ENCODE measurements at regions not wholly inside any gene's neighbourhood (a gene's known extent, or its start where the extent isn't known, plus 50 kb on each side); places are given as distances from the start of the nearest gene placed in this dataset.
"Not testable (repeated sequence)": the region's sequence is repeated elsewhere in the genome, so short reads cannot be mapped to it uniquely, and the experiment has no call there.

DNA sequence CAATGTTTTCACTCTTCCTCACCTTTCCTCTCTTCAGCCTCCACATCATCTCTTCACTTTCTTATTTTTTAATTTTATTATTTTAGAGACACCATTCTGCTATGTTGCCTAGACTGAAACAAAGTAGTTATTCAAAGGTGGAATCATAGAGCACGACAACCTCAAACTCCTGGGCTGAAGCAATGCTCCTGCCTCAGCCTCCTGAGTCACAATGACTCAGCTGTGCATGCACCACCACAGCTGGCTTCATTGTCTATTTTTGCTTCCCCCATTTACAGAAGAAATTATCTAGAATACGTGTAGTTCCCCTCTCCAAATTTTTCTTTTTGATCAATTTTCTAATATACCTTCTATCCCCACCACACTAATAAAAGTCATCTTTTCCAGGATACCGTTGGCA lies 911.5 kb upstream of the SOX11 start:
- no peak for DNase-seq
- no peaks in the 10 kb centered on the region for H3K27me3 ChIP-seq
- H3K4me3 ChIP-seq = no peak overlapping the region
- no peaks in the 10 kb centered on the region for H3K4me1 ChIP-seq
- TF ChIP-seq, protein P1, sequence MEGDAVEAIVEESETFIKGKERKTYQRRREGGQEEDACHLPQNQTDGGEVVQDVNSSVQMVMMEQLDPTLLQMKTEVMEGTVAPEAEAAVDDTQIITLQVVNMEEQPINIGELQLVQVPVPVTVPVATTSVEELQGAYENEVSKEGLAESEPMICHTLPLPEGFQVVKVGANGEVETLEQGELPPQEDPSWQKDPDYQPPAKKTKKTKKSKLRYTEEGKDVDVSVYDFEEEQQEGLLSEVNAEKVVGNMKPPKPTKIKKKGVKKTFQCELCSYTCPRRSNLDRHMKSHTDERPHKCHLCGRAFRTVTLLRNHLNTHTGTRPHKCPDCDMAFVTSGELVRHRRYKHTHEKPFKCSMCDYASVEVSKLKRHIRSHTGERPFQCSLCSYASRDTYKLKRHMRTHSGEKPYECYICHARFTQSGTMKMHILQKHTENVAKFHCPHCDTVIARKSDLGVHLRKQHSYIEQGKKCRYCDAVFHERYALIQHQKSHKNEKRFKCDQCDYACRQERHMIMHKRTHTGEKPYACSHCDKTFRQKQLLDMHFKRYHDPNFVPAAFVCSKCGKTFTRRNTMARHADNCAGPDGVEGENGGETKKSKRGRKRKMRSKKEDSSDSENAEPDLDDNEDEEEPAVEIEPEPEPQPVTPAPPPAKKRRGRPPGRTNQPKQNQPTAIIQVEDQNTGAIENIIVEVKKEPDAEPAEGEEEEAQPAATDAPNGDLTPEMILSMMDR (IDR thresholded peaks at IDR 0.05) = no peak
- no peak overlapping the region for H3K27ac ChIP-seq
- intact Hi-C loops (cut with DNase I; ENCODE audit: low total_unique reads) = no loop called here
- no peaks in the 10 kb centered on the region for H3K36me3 ChIP-seq
- peaks cover 0 to 7% (median 0%) of the 10 kb centered on the region in 3 donors for H3K9me3 ChIP-seq

DNA sequence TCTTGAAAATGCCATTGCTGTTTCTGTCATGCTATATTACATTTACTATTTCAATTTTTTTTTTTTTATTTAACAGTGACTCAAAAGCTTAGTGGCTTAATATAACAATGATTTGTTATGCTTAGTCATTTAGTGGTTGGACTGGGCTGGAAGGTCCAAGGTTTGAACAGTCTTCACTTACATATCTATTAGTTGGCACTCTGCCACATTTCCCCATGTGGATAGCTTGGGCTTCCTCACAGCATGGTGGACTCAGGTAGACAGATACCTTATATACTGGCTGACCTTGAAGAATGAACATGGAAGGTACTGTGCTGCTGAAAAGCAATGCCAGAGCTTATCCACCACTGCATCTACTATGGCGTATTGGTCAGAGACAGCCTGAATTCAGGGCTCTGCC lies 909.5 kb upstream of the SOX11 start:
- H3K9me3 ChIP-seq = peaks cover 0 to 7% (median 4%) of the 10 kb centered on the region in 3 donors
- no peak overlapping the region for H3K4me3 ChIP-seq
- DNase-seq = no peak
- H3K36me3 ChIP-seq = no peaks in the 10 kb centered on the region
- TF ChIP-seq, protein P1 (IDR thresholded peaks at IDR 0.05) = no peak
- H3K4me1 ChIP-seq = no peaks in the 10 kb centered on the region
- H3K27ac ChIP-seq = no peak overlapping the region
- no peaks in the 10 kb centered on the region for H3K27me3 ChIP-seq
- intact Hi-C loops (cut with DNase I; ENCODE audit: low total_unique reads) = no loop called here

DNA sequence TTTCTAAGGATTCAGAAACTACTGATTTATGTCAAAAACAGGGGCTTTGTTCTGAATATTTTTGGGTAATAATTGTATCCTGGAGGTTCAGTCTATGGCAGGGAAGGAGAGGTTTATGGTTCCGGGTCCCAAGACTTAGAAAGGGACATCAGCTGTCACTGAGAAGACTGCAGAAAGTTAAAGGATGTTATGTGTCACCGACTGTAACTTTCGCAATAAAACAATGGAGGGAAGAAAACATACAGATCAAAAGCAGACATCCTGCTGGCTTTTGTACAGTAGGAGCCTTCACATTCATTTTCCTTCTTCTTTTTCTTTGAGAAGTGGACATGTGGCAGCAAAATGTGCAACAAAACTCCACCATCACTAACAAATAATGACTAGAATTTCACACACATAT lies 900.7 kb upstream of the SOX11 start:
- H3K27ac ChIP-seq = no peak overlapping the region
- no peak for DNase-seq
- TF ChIP-seq, protein P1 (IDR thresholded peaks at IDR 0.05) = no peak
- no peak overlapping the region for H3K4me3 ChIP-seq
- intact Hi-C loops (cut with DNase I; ENCODE audit: low total_unique reads) = no loop called here
- no peaks in the 10 kb centered on the region for H3K4me1 ChIP-seq
- no peaks in the 10 kb centered on the region for H3K27me3 ChIP-seq
- H3K36me3 ChIP-seq = no peaks in the 10 kb centered on the region
- peaks cover 0 to 6% (median 0%) of the 10 kb centered on the region in 3 donors for H3K9me3 ChIP-seq

DNA sequence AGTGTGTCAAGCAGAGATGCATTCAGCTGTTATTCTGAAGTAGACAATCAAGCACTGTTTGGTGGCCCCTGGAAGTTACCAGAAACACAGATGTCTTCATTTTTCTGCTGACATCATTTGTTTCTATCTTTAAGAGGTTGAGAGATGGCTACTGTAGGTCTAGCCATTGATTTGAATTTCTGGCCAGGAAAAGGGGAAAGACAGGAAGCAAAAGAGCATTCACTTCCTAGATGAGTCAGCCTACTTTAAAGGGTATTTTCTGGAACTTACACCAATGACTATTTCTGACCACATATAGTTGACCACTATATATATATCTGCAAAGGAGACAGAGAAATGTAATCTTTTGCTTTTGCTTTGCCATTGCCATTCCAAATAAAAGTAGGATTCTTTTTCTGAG lies 900.1 kb upstream of the SOX11 start:
- Histone ChIP-seq H3K4me3 (no peak overlapping the region), H3K36me3 (no peaks in the 10 kb centered on the region), H3K9me3 (peaks cover 0 to 6% (median 0%) of the 10 kb centered on the region in 3 donors), H3K27ac (no peak overlapping the region), H3K4me1 (no peaks in the 10 kb centered on the region), H3K27me3 (no peaks in the 10 kb centered on the region)
- TF ChIP-seq, protein P1 (IDR thresholded peaks at IDR 0.05) = no peak
- DNase-seq = no peak
- intact Hi-C loops (cut with DNase I; ENCODE audit: low total_unique reads) = no loop called here

DNA sequence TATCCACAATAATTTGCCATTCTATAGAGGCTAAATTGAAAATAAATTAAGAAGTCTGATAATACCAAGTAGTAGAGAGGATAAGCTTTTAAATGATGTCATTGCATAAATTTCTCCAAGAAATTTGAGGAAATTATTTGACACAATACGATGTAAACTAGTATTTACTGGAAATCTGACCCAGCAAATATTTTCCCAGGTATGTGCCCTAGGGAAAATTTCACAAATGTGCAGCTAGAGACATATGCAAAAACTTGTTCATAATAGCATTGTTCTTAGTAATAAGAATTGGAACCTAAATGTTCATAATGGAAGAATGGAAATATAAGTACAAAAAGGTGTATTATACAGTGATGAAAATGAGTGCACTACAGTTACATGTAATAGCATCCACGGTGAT lies 888.8 kb upstream of the SOX11 start:
- no peak overlapping the region for H3K27ac ChIP-seq
- no peaks in the 10 kb centered on the region for H3K36me3 ChIP-seq
- TF ChIP-seq, protein P1 (IDR thresholded peaks at IDR 0.05) = no peak
- no peaks in the 10 kb centered on the region for H3K4me1 ChIP-seq
- H3K9me3 ChIP-seq = no peaks in the 10 kb centered on the region
- no peak for DNase-seq
- H3K27me3 ChIP-seq = no peaks in the 10 kb centered on the region
- H3K4me3 ChIP-seq = no peak overlapping the region
- intact Hi-C loops (cut with DNase I; ENCODE audit: low total_unique reads) = no loop called here

DNA sequence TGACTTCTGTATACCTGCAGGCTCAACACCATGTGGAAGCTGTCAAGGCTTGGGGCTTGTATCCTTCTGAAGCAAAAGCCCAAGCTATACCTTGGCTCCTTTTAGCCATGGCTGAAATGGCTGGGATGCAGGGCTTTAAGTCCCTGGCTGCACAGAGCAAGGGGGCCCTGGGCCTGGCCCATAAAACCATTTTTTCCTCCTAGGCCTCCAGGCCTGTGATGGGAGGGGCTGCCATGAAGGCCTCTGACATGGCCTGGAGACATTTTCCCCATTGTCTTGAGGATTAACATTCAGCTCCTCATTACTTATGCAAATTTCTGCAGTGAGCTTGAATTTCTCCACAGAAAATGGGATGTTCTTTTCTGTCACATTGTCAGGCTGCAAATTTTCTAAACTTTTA lies 878.0 kb upstream of the SOX11 start:
- DNase-seq; H3K27ac ChIP-seq; H3K9me3 ChIP-seq; H3K36me3 ChIP-seq; H3K4me3 ChIP-seq; H3K27me3 ChIP-seq; intact Hi-C loops (cut with DNase I; ENCODE audit: low total_unique reads); H3K4me1 ChIP-seq: not testable (repeated sequence)
